GM04503 (cell line): ENCODE measurements at regions not wholly inside any gene's neighbourhood (a gene's known extent, or its start where the extent isn't known, plus 50 kb on each side); places are given as distances from the start of the nearest gene placed in this dataset.
A peak's percentile ranks its signal among the peaks of the same experiment; 100 is the strongest.

Source experiments
- DNase-seq: peaks from one replicate; pipeline ENCODE4 v3.0.0-alpha.2; 2012; ENCODE audit warnings: low read depth

GRCh38 chr2:172204309-172204708 lies 101.6 kb upstream of the DLX2 start:
- no peak for DNase-seq

DNA sequence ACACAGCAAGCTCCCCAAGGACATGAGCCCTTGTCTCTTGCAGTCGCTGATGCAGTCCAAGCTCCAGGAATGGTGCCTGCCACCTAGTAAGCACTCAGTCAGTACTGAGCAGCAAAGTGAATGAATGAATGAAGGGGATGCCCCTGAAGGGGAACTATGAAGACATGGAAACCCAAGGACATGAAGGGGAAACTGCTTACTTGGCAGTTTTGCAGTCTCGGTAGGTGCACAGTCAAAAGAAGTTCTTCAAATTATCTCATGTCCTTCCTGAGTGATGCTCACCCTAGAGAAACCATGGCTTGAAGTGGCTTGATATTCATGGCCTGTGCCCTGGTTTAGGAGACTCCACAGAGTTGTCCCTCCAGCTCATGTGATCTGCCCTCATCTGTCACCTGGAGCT lies 102.1 kb upstream of the DLX2 start:
- no peak for DNase-seq

DNA sequence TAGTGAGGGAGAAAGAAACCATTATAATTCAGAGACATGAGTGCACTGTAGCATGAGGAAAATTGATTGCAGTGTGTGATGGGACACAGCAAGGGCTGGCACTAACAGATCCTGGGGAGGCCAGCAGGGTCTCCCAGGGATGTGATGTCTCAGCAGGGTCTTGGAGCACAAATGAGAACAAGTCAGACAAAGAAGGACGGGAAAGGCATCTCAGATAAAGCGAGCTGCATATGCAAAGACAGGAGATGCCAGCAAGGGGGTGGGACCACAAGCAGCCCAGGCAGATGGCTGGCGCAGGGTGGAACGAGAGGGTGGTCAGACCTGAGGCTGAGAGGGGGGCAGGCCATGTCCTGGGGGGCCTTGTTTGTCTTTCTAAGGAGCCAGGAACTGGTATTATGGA lies 102.6 kb upstream of the DLX2 start:
- DNase-seq, result no peak

GRCh38 chr2:172207911-172208310 lies 105.2 kb upstream of the DLX2 start:
- DNase-seq, result no peak

DNA sequence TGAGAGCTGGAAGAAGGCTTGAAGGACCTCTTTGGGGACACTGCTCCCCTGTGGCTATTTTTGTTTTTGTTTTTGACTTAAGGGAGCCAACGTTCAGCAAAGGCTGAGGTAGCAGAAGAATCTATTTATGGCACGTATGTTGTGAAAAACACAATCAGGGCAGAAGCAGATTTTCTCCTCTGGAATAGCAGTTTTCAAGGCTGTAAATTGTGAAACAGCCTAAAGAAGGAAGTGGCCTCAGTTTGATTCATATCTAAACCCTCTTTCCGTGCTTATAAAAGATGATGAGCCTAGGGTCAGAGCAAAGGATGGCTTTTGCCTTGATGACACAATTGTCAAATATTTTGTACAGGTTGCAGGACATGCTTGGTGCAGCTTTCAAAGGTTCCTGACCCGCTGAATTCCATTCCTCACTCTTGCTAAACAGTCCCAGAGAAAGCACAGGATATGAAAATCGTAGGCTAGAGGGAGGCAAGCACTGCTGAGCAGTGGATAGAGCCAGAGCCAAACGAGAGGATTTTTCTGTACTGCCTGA lies 106.2 kb upstream of the DLX2 start:
- DNase-seq, result peak; percentile 43

DNA sequence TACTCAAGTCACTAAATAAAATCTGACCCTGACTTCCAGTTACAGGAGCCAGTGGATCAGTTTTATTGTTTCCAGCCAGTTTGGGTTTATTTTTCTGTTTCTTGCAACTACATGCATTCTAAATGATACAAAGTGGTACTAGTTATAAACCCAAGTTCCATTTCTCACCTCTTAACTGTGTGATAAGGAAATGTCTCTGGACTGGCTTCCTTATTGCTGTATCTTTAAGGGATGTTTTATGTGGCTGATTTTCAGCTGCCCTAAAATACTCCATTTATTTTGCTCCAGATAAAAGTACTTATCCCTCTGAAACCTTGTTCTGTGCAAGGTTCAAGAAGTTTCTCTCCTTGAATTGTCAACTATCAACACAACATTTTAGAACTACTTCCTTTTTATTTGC lies 107.9 kb upstream of the DLX2 start:
- no peak for DNase-seq

GRCh38 chr2:172211512-172211911 lies 108.8 kb upstream of the DLX2 start:
- no peak for DNase-seq

- no peak for DNase-seq
Measured at GRCh38 chr2:172213116-172213860, 110.6 kb upstream of the DLX2 start.

GRCh38 chr2:172214252-172214651 lies 111.6 kb upstream of the DLX2 start:
- no peak for DNase-seq

DNA sequence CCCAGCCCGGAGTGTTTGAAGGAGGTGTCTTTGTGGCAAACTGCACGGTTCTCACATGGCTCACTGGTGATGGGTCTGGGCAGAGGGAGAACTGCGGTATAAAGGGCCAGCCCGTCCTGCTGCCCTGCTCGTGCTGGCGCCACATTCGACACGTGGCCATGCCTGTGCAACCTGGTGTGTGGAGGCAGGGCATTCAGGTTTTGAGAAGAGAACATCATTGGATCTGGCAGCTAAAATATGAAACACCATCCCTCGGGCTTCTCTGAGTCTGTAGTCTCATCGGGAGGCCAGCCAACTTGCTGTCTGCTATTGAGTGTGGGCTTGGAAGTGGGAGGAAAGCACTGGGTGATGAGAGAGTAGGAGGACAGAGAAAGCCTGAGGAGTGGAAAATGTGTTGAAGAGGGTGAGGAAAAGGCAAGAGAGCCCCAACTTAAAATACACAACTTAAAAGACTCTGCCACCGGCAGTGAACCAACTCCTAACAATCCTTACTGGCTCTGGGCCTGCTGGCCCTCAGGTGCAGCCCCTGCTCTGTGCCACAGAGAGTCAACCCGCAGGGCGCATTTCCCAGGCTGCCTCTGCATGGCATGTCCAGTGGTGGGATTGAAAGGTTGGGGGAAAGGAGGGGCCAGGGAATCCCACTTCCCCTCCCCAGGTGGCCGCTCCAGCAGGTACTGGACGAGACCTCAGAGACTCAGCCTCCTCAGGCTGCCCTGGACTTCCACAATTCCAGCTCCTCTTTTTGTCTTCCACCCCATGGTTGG lies 112.7 kb upstream of the DLX2 start:
- DNase-seq, result no peak

GRCh38 chr2:172215936-172216335 lies 113.2 kb upstream of the DLX2 start:
- DNase-seq, result no peak

DNA sequence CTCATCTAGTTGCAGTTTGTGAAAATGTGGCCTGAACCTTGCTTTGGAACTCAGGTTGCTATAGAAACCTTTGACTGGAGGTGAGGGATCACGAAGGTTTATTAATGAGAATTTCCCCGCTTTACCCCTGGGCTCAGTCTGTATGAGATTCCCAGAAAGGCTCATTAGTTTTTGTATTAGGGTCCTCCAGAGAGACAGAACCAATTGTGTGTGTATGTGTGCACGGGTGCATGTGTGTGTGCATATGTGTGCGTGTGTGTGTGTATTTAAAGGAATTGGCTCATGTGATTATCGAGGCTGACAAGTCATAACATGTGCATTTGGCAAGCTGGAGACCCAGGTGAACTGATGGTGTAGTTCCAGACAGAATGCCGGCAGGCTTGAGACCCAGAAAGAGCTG lies 113.8 kb upstream of the DLX2 start:
- DNase-seq, result no peak

DNA sequence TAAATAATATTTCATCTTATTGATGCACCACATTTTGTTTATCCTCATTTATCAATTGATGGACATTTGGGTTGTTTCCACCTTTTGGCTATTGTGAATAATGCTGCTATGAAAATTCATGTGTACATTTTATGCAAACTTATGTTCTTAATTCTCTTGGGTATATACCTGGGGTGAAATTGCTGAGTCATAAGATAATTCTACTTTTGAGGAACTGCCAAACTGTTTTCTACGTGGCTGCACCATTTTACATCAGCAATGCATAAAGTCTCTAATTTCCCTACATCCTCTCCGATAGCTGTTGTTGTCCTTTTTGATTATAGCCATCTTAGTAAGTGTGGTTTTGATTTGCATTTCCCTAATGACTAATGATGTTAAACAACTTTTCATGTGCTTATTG lies 116.5 kb upstream of the DLX2 start:
- DNase-seq, result no peak

DNA sequence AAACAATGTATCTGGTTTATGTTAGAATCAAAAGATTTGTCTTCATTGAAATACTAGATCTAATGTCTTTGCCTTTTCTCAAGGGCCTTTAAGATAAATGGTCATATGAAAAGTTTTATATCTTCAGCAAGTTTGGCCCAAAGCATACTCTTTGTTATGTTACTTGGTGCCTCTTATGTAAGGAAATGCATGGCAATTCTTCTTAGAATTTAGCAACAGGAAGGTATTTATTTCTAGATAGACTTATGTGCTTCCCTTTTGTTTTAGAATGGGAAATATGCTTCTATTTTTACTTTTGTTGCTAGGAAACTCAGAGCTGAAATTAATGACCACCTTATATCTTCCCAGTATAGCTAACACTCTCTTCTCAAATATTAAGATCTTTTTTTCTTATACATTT lies 117.4 kb upstream of the DLX2 start:
- no peak for DNase-seq

DNA sequence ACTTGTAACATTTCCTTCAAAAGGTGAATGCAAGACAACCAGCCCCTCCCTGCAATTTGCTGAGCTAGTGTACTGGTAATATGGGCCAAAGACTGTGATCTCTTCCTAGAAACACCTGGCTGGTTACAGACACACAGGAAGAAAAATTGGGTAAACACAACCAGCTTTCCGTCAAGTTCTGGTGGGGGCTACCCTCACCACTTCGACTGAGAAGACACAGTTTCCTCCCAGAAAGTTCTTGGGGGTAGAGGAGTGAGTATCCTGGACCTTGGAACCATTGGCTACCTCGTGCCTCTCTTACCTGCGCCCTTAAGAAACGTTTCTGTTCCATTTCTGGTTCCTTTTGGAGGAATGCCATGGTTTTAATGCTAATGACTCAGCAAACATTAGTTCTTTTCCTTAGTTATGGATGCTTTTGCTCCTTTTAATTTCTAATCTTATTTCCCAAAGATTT lies 120.9 kb upstream of the DLX2 start:
- DNase-seq, result no peak

DNA sequence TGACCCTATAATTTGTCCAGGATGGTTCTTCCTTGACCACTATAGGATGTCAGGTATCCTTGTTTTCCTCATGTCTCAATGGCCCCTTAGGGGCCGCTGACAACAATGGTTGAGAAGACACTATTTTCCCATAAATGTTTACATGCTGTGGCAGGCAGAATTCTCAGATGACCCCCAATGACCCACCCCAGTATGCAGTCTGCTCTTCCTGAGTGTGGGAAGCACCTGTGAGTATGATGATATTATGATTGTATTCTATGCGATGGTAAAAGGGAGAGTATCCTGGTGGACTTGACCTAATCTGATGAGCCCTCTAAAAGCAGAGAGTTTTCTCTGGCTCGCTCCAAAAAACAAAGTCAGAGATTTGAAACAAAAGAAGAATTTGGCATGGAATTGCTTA lies 123.1 kb upstream of the DLX2 start:
- no peak for DNase-seq

- DNase-seq, result no peak
Measured at GRCh38 chr2:172226244-172227061, 123.8 kb upstream of the DLX2 start.

- DNase-seq, result no peak
Measured at GRCh38 chr2:172227719-172228118, 125.0 kb upstream of the DLX2 start.

DNA sequence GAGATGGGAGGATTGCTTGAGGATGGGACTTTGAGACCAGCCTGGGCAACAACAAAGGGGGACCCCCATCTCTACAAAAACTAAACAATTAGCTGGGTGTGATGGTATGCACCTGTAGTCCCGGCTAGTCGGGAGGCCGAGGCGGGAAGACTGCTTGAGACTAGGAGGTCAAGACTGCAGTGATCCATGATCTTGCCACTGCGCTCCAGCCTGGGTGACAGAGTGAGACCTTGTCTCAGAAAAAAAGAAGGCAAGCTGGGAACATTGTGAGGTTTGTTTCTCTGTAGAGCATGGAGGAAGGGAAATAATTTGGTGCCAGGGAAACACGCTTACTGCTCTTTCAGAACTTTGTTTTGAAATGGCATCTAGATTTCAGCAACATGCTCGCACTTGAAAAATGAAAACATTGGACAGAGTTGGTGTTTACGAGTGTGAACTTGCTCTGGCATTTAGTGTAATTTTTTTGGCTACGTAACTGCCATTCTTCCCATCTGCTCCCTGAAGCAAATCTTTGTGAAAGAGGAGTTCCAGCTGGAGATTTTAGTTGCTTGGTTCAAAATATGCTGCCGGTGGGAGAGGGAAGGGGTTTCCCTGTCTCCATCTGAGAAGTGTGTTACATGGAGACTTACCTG lies 125.6 kb upstream of the DLX2 start:
- no peak for DNase-seq

DNA sequence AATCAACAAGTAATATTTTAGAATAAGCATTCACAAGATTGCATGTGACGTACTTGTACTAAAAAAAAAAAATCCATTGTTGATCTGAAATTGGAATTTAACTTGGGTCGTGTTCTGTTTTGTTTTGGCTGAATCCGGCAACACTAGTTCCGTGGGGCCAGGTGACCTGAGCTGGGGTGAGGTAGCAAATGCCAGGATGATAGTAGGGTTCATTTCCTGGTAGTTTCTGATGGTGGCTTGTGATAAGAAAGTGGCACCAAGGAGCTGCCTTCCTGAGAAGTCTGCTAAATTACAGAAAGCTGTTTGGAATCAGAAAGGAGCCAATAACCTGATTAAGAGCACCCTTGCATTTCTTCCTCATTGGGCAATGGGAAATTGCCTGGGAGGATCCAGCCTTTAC lies 126.4 kb upstream of the DLX2 start:
- DNase-seq, result no peak

DNA sequence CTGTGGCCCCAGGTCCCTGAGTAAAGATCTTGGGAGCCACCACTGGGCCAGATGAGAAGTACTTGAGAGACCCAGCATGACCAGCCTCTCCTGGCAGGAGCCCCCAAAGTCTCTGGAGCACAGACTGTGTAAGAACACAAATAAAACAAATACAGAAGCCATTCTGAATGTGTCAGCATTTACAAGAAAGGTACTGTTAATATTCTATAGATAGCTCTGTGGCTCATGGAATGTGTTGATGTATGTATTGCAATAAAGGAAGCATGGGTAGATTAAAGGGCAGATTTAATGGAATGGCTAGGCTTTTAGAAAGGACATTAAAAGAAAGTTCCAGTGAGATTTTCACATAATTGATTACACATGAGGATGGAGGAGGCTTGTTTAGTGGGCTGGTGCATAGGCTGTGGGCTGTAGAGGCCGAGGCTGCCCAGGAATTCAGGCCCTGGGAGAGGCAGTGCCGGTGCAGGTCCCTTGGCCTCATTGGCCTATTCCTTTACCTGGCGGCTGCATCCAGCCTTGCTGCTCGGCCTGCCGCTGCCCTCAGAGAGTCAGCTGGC lies 127.7 kb upstream of the DLX2 start:
- DNase-seq, result no peak
